Chondrocyte (in vitro differentiated cells): ENCODE measurements at regions not wholly inside any gene's neighbourhood (a gene's known extent, or its start where the extent isn't known, plus 50 kb on each side); places are given as distances from the start of the nearest gene placed in this dataset.

Source experiments
- DNase-seq: peaks from one replicate; pipeline ENCODE4 v3.0.0; 2021; ENCODE audit warnings: mixed read lengths, low spot score
- H3K27ac Mint-ChIP-seq: one replicate; pipeline ENCODE4 v1.8.0; 2021; ENCODE audit warnings: mild to moderate bottlenecking, moderate library complexity, mixed read lengths; ENCODE audit not compliant: unreplicated experiment
- H3K27me3 Mint-ChIP-seq: 2 replicates; pipeline ENCODE4 v1.8.0; 2021; ENCODE audit warnings: low read depth, mixed read lengths
- H3K36me3 Mint-ChIP-seq: 2 replicates; pipeline ENCODE4 v1.8.0; 2021; ENCODE audit warnings: low read depth, mixed read lengths
- H3K4me1 Mint-ChIP-seq: 2 replicates; pipeline ENCODE4 v1.8.0; 2021; ENCODE audit warnings: low read depth, mild to moderate bottlenecking, mixed read lengths
- H3K4me3 Mint-ChIP-seq: one replicate; pipeline ENCODE4 v1.8.0; 2021; ENCODE audit warnings: mild to moderate bottlenecking, moderate library complexity, mixed read lengths; ENCODE audit not compliant: unreplicated experiment
- H3K9me3 Mint-ChIP-seq: 2 replicates; pipeline ENCODE4 v1.8.0; 2021; ENCODE audit warnings: low read depth, mixed read lengths
- CTCF ChIP-seq: fragments of 200-600 bp; sonication (generic); IDR thresholded peaks from 2 replicates; pipeline ENCODE4 v1.5.0; 2021; ENCODE audit warnings: antibody characterized with exemption, mild to moderate bottlenecking, moderate library complexity

- no peak for DNase-seq
- Mint-ChIP-seq H3K4me3 (no peak overlapping the region), H3K27ac (no peak overlapping the region), H3K4me1 (no peaks in the 10 kb centered on the region), H3K27me3 (peaks cover 7% of the 10 kb centered on the region), H3K9me3 (no peaks in the 10 kb centered on the region), H3K36me3 (no peaks in the 10 kb centered on the region)
- TF ChIP-seq CTCF, result no peak
These were observed 564.4 kb downstream of the TBL1XR1 start for GRCh38 chr3:176632925-176633324.

GRCh38 chr3:176631165-176631564, 566.1 kb downstream of the TBL1XR1 start:
- no peak for TF ChIP-seq CTCF

GRCh38 chr3:176628101-176628639, 569.1 kb downstream of the TBL1XR1 start:
- H3K27ac Mint-ChIP-seq, result no peak overlapping the region
- no peaks in the 10 kb centered on the region for H3K9me3 Mint-ChIP-seq
- no peak overlapping the region for H3K4me3 Mint-ChIP-seq
- H3K4me1 Mint-ChIP-seq, result no peaks in the 10 kb centered on the region
- DNase-seq, result no peak
- TF ChIP-seq CTCF, result no peak
- peaks cover 13% of the 10 kb centered on the region for H3K27me3 Mint-ChIP-seq
- H3K36me3 Mint-ChIP-seq, result no peaks in the 10 kb centered on the region

More at GRCh38 chr3:176631165-176631564, 566.1 kb downstream of the TBL1XR1 start:
- Mint-ChIP-seq H3K36me3 (no peaks in the 10 kb centered on the region), H3K4me1 (no peaks in the 10 kb centered on the region), H3K27me3 (peaks cover 15% of the 10 kb centered on the region), H3K4me3 (no peak overlapping the region), H3K9me3 (no peaks in the 10 kb centered on the region), H3K27ac (no peak overlapping the region)
- no peak for DNase-seq

- no peak for DNase-seq
- H3K36me3 Mint-ChIP-seq, result no peaks in the 10 kb centered on the region
- H3K27ac Mint-ChIP-seq, result no peak overlapping the region
- H3K9me3 Mint-ChIP-seq, result no peaks in the 10 kb centered on the region
- peaks cover 8% of the 10 kb centered on the region for H3K27me3 Mint-ChIP-seq
- TF ChIP-seq CTCF, result no peak
- H3K4me3 Mint-ChIP-seq, result no peak overlapping the region
- no peaks in the 10 kb centered on the region for H3K4me1 Mint-ChIP-seq
These were observed 573.7 kb downstream of the TBL1XR1 start for GRCh38 chr3:176623468-176624150.

GRCh38 chr3:176619833-176620232, 577.4 kb downstream of the TBL1XR1 start:
- no peak overlapping the region for H3K27ac Mint-ChIP-seq
- no peak for DNase-seq

More at GRCh38 chr3:176619833-176620232, 577.4 kb downstream of the TBL1XR1 start:
- TF ChIP-seq CTCF, result no peak
- Mint-ChIP-seq H3K36me3 (no peaks in the 10 kb centered on the region), H3K9me3 (peaks cover 4% of the 10 kb centered on the region), H3K4me3 (no peak overlapping the region), H3K4me1 (no peaks in the 10 kb centered on the region), H3K27me3 (peaks cover 3% of the 10 kb centered on the region)
